HCT116 (cell line): ENCODE measurements at regions not wholly inside any gene's neighbourhood (a gene's known extent, or its start where the extent isn't known, plus 50 kb on each side); places are given as distances from the start of the nearest gene placed in this dataset.

ENCODE experiments used
- ATAC-seq: fragments of 200-7000 bp; cut with Tn5 transposase; 2 replicates; pipeline ENCODE4 v1.9.1; 2020; ENCODE audit warnings: mild to moderate bottlenecking, moderate library complexity
- BruUV-seq: library from RNA; stranded (reverse); fragments of 400-500 nt; replicated peaks from 2 replicates; lab custom pipeline; 2021; lab: Mats Ljungman, UMichigan
- CTCF ChIA-PET: fragments of 300-600 bp; sonication (Branson Sonifier 250); formaldehyde crosslinking; loops from one replicate; lab custom pipeline; 2021; ENCODE audit warnings: antibody characterized with exemption; lab: Charles Lee
- POLR2A ChIA-PET: fragments of 300-600, 350-600 bp; sonication (Branson Sonifier 250); formaldehyde crosslinking; loops from one replicate; lab custom pipeline; 2021; ENCODE audit warnings: antibody characterized with exemption; lab: Charles Lee
- RAD21 ChIA-PET, 2 experiments: fragments of 300-600 bp; sonication (Branson Sonifier 250); formaldehyde crosslinking; loops; one replicate each; lab custom pipeline; 2023; ENCODE audit warnings: low total read pairs in 2 of 2; ENCODE audit not compliant: uncharacterized antibody in 2 of 2, unreplicated experiment in 2 of 2, low non-redundant PET in 1 of 2; lab: Charles Lee
- DNase-seq: peaks from one replicate; pipeline ENCODE4 v3.0.0-alpha.2; 2010; ENCODE audit warnings: low read depth, low spot score
- H2AFZ ChIP-seq: fragments of 200-600 bp; shearing (Covaris generic), sonication (generic); 2 replicates; pipeline ENCODE4 v1.6.1; 2017; ENCODE audit warnings: low read depth, mixed run types, mixed read lengths, antibody characterized with exemption, low read length; ENCODE audit not compliant: poor library complexity, severe bottlenecking
- H3K27ac ChIP-seq: 2 replicates; pipeline ENCODE4 v1.5.1; 2012; ENCODE audit warnings: low read depth, low read length
- H3K27me3 ChIP-seq: fragments of 200-600 bp; sonication (generic); 2 replicates; pipeline ENCODE4 v1.6.1; 2016; ENCODE audit warnings: mixed run types, low read length, mixed read lengths; ENCODE audit not compliant: insufficient read depth
- H3K36me3 ChIP-seq, 2 experiments: fragments of 200-500 bp in 1 of 2; fragments of 200-600 bp in 1 of 2; sonication (Bioruptor generic) in 1 of 2; sonication (generic) in 1 of 2; 2 replicates each; pipeline versions ENCODE4 v1.5.1 to v1.6.1; 2014 to 2016; ENCODE audit warnings: low read length in 2 of 2, inconsistent platforms in 1 of 2, mixed read lengths in 1 of 2, mixed run types in 1 of 2; ENCODE audit not compliant: insufficient read depth in 2 of 2, control insufficient read depth in 1 of 2
- H3K4me1 ChIP-seq, 2 experiments: fragments of 200-600 bp in 1 of 2; sonication (generic) in 1 of 2; 2 replicates each; pipeline versions ENCODE4 v1.5.1 to v1.6.1; 2012 to 2017; ENCODE audit warnings: low read length in 2 of 2, inconsistent platforms in 1 of 2, mild to moderate bottlenecking in 1 of 2, mixed read lengths in 1 of 2, mixed run types in 1 of 2, moderate library complexity in 1 of 2; ENCODE audit not compliant: insufficient read depth in 2 of 2, control insufficient read depth in 1 of 2
- H3K4me2 ChIP-seq: fragments of 200-600 bp; sonication (generic); 2 replicates; pipeline ENCODE4 v1.6.1; 2017; ENCODE audit warnings: mixed run types, low read length, mixed read lengths
- H3K4me3 ChIP-seq, 2 experiments: fragments of 200-600 bp in 1 of 2; sonication (generic) in 1 of 2; replicated peaks in 1 of 2; 2 replicates each; pipeline ENCODE4 v1.5.1; 2011 to 2016; ENCODE audit warnings: low read length in 2 of 2, control low read depth in 1 of 2, low read depth in 1 of 2, mild to moderate bottlenecking in 1 of 2, mixed read lengths in 1 of 2, mixed run types in 1 of 2
- H3K79me2 ChIP-seq: fragments of 200-600 bp; sonication (generic); 2 replicates; pipeline ENCODE4 v1.6.1; 2017; ENCODE audit warnings: mild to moderate bottlenecking, mixed run types, low read length, moderate library complexity, mixed read lengths; ENCODE audit not compliant: insufficient read depth
- H3K9ac ChIP-seq: fragments of 200-600 bp; sonication (generic); 2 replicates; pipeline ENCODE4 v1.6.1; 2016; ENCODE audit warnings: low read length, mixed read lengths
- H3K9me2 ChIP-seq: fragments of 200-600 bp; sonication (generic), shearing (Covaris generic); 2 replicates; pipeline ENCODE4 v1.6.1; 2017; ENCODE audit warnings: mixed run types, mild to moderate bottlenecking, moderate library complexity; ENCODE audit not compliant: insufficient read depth
- H3K9me3 ChIP-seq, 2 experiments: fragments of 200-500 bp in 1 of 2; fragments of 200-600 bp in 1 of 2; sonication (Bioruptor generic) in 1 of 2; sonication (generic) in 1 of 2; 2 replicates each; pipeline ENCODE4 v1.6.1; 2014 to 2017; ENCODE audit warnings: low read length in 2 of 2, mixed read lengths in 2 of 2, inconsistent platforms in 1 of 2, low read depth in 1 of 2, mild to moderate bottlenecking in 1 of 2, mixed run types in 1 of 2, moderate library complexity in 1 of 2; ENCODE audit not compliant: control insufficient read depth in 1 of 2, insufficient read depth in 1 of 2
- H4K20me1 ChIP-seq: fragments of 200-600 bp; sonication (generic), shearing (Covaris generic); 2 replicates; pipeline ENCODE4 v1.6.1; 2017; ENCODE audit warnings: mixed run types, mild to moderate bottlenecking, moderate library complexity; ENCODE audit not compliant: insufficient read depth
- CEBPB ChIP-seq: IDR thresholded peaks from 2 replicates; pipeline ENCODE4 v1.6.1; 2012; ENCODE audit warnings: low read depth
- CTCF ChIP-seq, 3 experiments: fragments of 200-600 bp in 1 of 3; sonication (generic) in 1 of 3; IDR thresholded peaks in 2 of 3; conservative IDR thresholded peaks in 1 of 3; 2 replicates each; pipeline ENCODE4 v1.5.1; 2012 to 2017; ENCODE audit warnings: low read depth in 2 of 3, low read length in 2 of 3, antibody characterized with exemption in 1 of 3, borderline replicate concordance in 1 of 3, control low read depth in 1 of 3, mild to moderate bottlenecking in 1 of 3, mixed read lengths in 1 of 3, mixed run types in 1 of 3, moderate library complexity in 1 of 3; ENCODE audit not compliant: insufficient read depth in 1 of 3
- EGR1 ChIP-seq: IDR thresholded peaks from 2 replicates; pipeline ENCODE4 v1.6.1; 2012; ENCODE audit warnings: low read depth
- ELF1 ChIP-seq: IDR thresholded peaks from 2 replicates; pipeline ENCODE4 v1.6.1; 2012; ENCODE audit warnings: low read depth, borderline replicate concordance
- EZH2 ChIP-seq: fragments of 200-600 bp; sonication (generic); IDR thresholded peaks from 2 replicates; pipeline ENCODE4 v1.6.1; 2017; ENCODE audit warnings: antibody characterized with exemption, mixed run types
- EZH2phosphoT487 ChIP-seq: fragments of 200-600 bp; IDR thresholded peaks from 2 replicates; pipeline ENCODE4 v1.6.1; 2018; ENCODE audit warnings: antibody characterized with exemption, borderline replicate concordance
- FOSL1 ChIP-seq: IDR thresholded peaks from 2 replicates; pipeline ENCODE4 v1.6.1; 2012; ENCODE audit warnings: low read depth
- JUND ChIP-seq: IDR thresholded peaks from 2 replicates; pipeline ENCODE4 v1.6.1; 2012
- MAX ChIP-seq: IDR thresholded peaks from 2 replicates; pipeline ENCODE4 v1.6.1; 2012
- POLR2A ChIP-seq: IDR thresholded peaks from 2 replicates; pipeline ENCODE4 v1.7.0; 2011; ENCODE audit warnings: borderline replicate concordance; ENCODE audit not compliant: insufficient read depth, insufficient read length; ENCODE audit errors: extremely low read depth
- POLR2AphosphoS5 ChIP-seq: IDR thresholded peaks from 2 replicates; pipeline ENCODE4 v1.6.1; 2011; ENCODE audit warnings: mild to moderate bottlenecking, low read depth, low read length, moderate library complexity
- RAD21 ChIP-seq: IDR thresholded peaks from 2 replicates; pipeline ENCODE4 v1.6.1; 2012; ENCODE audit warnings: low read depth, mild to moderate bottlenecking
- REST ChIP-seq: IDR thresholded peaks from 2 replicates; pipeline ENCODE4 v1.6.1; 2012; ENCODE audit warnings: low read depth
- SIN3A ChIP-seq: IDR thresholded peaks from 2 replicates; pipeline ENCODE4 v1.6.1; 2012; ENCODE audit warnings: low read depth
- SP1 ChIP-seq: IDR thresholded peaks from 2 replicates; pipeline ENCODE4 v1.6.1; 2012; ENCODE audit warnings: low read depth
- SRF ChIP-seq: IDR thresholded peaks from 2 replicates; pipeline ENCODE4 v1.6.1; 2012; ENCODE audit warnings: low read depth
- TCF7L2 ChIP-seq: IDR thresholded peaks from 2 replicates; pipeline ENCODE4 v1.7.0; 2011; ENCODE audit warnings: borderline replicate concordance, inconsistent platforms; ENCODE audit not compliant: insufficient read depth, insufficient read length; ENCODE audit errors: extremely low read depth
- YY1 ChIP-seq: IDR thresholded peaks from 2 replicates; pipeline ENCODE4 v1.6.1; 2011; ENCODE audit warnings: low read length, low read depth, moderate library complexity, mild to moderate bottlenecking; ENCODE audit not compliant: insufficient replicate concordance; ENCODE audit errors: extremely low read depth
- ZFX ChIP-seq: fragments of 450-650 bp; IDR thresholded peaks from 2 replicates; pipeline ENCODE4 v1.6.1; 2017
- ZNF274 ChIP-seq: fragments of 200-500 bp; sonication (Bioruptor generic); IDR thresholded peaks from 2 replicates; pipeline ENCODE4 v1.6.1; 2014; ENCODE audit warnings: mild to moderate bottlenecking, low read depth, low read length, inconsistent platforms
- intact Hi-C: fragments of 100-400 bp; cut with micrococcal nuclease; formaldehyde crosslinking; loops from 2 replicates; pipeline ENCODE4 v1.10.0; 2022

GRCh38 chr5:26321278-26321677, 717.1 kb downstream of the CDH9 start:
- H3K36me3 ChIP-seq: no peaks in the 10 kb centered on the region
- RAD21 ChIA-PET: no interaction called here
- H3K79me2 ChIP-seq: no peaks in the 10 kb centered on the region
- no peak overlapping the region for H3K9ac ChIP-seq
- ATAC-seq: no peak
- no peaks in the 10 kb centered on the region for H3K4me1 ChIP-seq
- no peaks in the 10 kb centered on the region for H4K20me1 ChIP-seq
- H3K4me3 ChIP-seq: no peak overlapping the region
- no peak overlapping the region for H3K4me2 ChIP-seq
- H3K9me2 ChIP-seq: no peaks in the 10 kb centered on the region
- DNase-seq: no peak
- CTCF ChIA-PET: no interaction called here
- H3K9me3 ChIP-seq: peaks cover 2 to 20% of the 10 kb centered on the region in 2 experiments
- H3K27me3 ChIP-seq: no peaks in the 10 kb centered on the region
- intact Hi-C loops: no loop called here
- TF ChIP-seq SIN3A (no peak), POLR2AphosphoS5 (no peak), SP1 (no peak), CTCF (IDR thresholded peaks at IDR 0.05 in 2 of 3, conservative IDR thresholded peaks at IDR 0.05 in 1 of 3; ENCODE audit: borderline replicate concordance in 1 of 3, insufficient read depth in 1 of 3, low read depth in 2 of 3, low read length in 2 of 3) (no peak), CEBPB (no peak), EZH2phosphoT487 (no peak), ZNF274 (no peak), MAX (no peak), RAD21 (no peak), TCF7L2 (no peak), SRF (no peak), FOSL1 (no peak), YY1 (no peak), REST (no peak), POLR2A (no peak), JUND (no peak), EGR1 (no peak), EZH2 (no peak), ZFX (no peak), ELF1 (no peak)
- TF ChIP-seq, all 23 proteins: peak for 0
- Histone ChIP-seq H3K27ac (no peak overlapping the region), H2AFZ (no peak overlapping the region)
- BruUV-seq: no TSS peak
- POLR2A ChIA-PET: no interaction called here
